Calu3 (cell line): ENCODE measurements at regions not wholly inside any gene's neighbourhood (a gene's known extent, or its start where the extent isn't known, plus 50 kb on each side); places are given as distances from the start of the nearest gene placed in this dataset.

ENCODE experiments used
- BruUV-seq: library from RNA; stranded (reverse); fragments of 400-500 nt; replicated peaks from 2 replicates; lab custom pipeline; 2021; lab: Mats Ljungman, UMichigan
- CTCF ChIA-PET: fragments of 300-600 bp; sonication (Branson Sonifier 250); formaldehyde crosslinking; loops from one replicate; lab custom pipeline; 2022; ENCODE audit warnings: antibody characterized with exemption; lab: Charles Lee
- DNase-seq: peaks from one replicate; pipeline ENCODE4 v3.0.0; 2022
- H3K27ac Mint-ChIP-seq: one replicate; pipeline ENCODE4 v1.8.0; 2022; ENCODE audit warnings: mixed read lengths; ENCODE audit not compliant: unreplicated experiment
- H3K27me3 Mint-ChIP-seq: one replicate; pipeline ENCODE4 v1.8.0; 2022; ENCODE audit warnings: mixed read lengths; ENCODE audit not compliant: unreplicated experiment
- H3K36me3 Mint-ChIP-seq: one replicate; pipeline ENCODE4 v1.8.0; 2022; ENCODE audit warnings: mild to moderate bottlenecking, moderate library complexity, mixed read lengths; ENCODE audit not compliant: insufficient read depth, unreplicated experiment
- H3K4me1 Mint-ChIP-seq: one replicate; pipeline ENCODE4 v1.8.0; 2022; ENCODE audit warnings: mild to moderate bottlenecking, low read depth, mixed read lengths; ENCODE audit not compliant: unreplicated experiment
- H3K4me3 Mint-ChIP-seq: one replicate; pipeline ENCODE4 v1.8.0; 2022; ENCODE audit warnings: mild to moderate bottlenecking, low read depth, moderate library complexity, mixed read lengths; ENCODE audit not compliant: unreplicated experiment
- H3K9me3 Mint-ChIP-seq: one replicate; pipeline ENCODE4 v1.8.0; 2022; ENCODE audit warnings: low read depth, mixed read lengths; ENCODE audit not compliant: unreplicated experiment
- CTCF ChIP-seq: fragments of 200-600 bp; IDR thresholded peaks from one replicate; pipeline ENCODE4 v1.8.0; 2022; ENCODE audit warnings: antibody characterized with exemption; ENCODE audit not compliant: unreplicated experiment
- intact Hi-C: fragments of 100-400 bp; cut with micrococcal nuclease; formaldehyde crosslinking; loops from one replicate; pipeline ENCODE4 v1.10.0; 2022; ENCODE audit not compliant: unreplicated experiment

GRCh38 chr3:191783024-191783423 lies 322.1 kb downstream of the PYDC2 start:
- DNase-seq, result no peak
- Mint-ChIP-seq H3K27ac (no peak overlapping the region), H3K4me3 (no peak overlapping the region), H3K4me1 (no peaks in the 10 kb centered on the region), H3K9me3 (peaks cover 2% of the 10 kb centered on the region), H3K27me3 (no peaks in the 10 kb centered on the region), H3K36me3 (no peaks in the 10 kb centered on the region)
- no peak for TF ChIP-seq CTCF
- CTCF ChIA-PET, result no interaction called here
- intact Hi-C loops, result no loop called here
- no TSS peak for BruUV-seq

- CTCF ChIA-PET, result no interaction called here
- peaks cover 8% of the 10 kb centered on the region for H3K9me3 Mint-ChIP-seq
- H3K36me3 Mint-ChIP-seq, result no peaks in the 10 kb centered on the region
- no peak for DNase-seq
- intact Hi-C loops, result no loop called here
- BruUV-seq, result no TSS peak
- no peak overlapping the region for H3K27ac Mint-ChIP-seq
- TF ChIP-seq CTCF, result no peak
- no peaks in the 10 kb centered on the region for H3K27me3 Mint-ChIP-seq
- no peak overlapping the region for H3K4me3 Mint-ChIP-seq
- no peaks in the 10 kb centered on the region for H3K4me1 Mint-ChIP-seq
These were observed 330.0 kb downstream of the PYDC2 start for GRCh38 chr3:191790934-191791333.

- Mint-ChIP-seq H3K4me3 (no peak overlapping the region), H3K27me3 (no peaks in the 10 kb centered on the region), H3K4me1 (no peaks in the 10 kb centered on the region), H3K9me3 (peaks cover 8% of the 10 kb centered on the region), H3K27ac (no peak overlapping the region), H3K36me3 (no peaks in the 10 kb centered on the region)
- no TSS peak for BruUV-seq
- intact Hi-C loops, result no loop called here
- CTCF ChIA-PET, result interaction anchor here (0.7 kb wide), 1 partner anchor 651 kb away, joined by 3 read pairs; no protein-coding TSS in a partner anchor
- no peak for TF ChIP-seq CTCF
- DNase-seq, result no peak
These were observed 331.6 kb downstream of the PYDC2 start for GRCh38 chr3:191792580-191792979.

- no peak overlapping the region for H3K4me3 Mint-ChIP-seq
- CTCF ChIA-PET, result no interaction called here
- no peak overlapping the region for H3K27ac Mint-ChIP-seq
- intact Hi-C loops, result no loop called here
- no TSS peak for BruUV-seq
- peaks cover 8% of the 10 kb centered on the region for H3K9me3 Mint-ChIP-seq
- DNase-seq, result no peak
- no peaks in the 10 kb centered on the region for H3K4me1 Mint-ChIP-seq
- H3K27me3 Mint-ChIP-seq, result no peaks in the 10 kb centered on the region
- no peaks in the 10 kb centered on the region for H3K36me3 Mint-ChIP-seq
- no peak for TF ChIP-seq CTCF
These were observed 334.2 kb downstream of the PYDC2 start for GRCh38 chr3:191795196-191795595.

GRCh38 chr3:191797271-191797670 lies 336.3 kb downstream of the PYDC2 start:
- Mint-ChIP-seq H3K27me3 (no peaks in the 10 kb centered on the region), H3K4me3 (no peak overlapping the region), H3K36me3 (no peaks in the 10 kb centered on the region), H3K9me3 (no peaks in the 10 kb centered on the region), H3K4me1 (no peaks in the 10 kb centered on the region), H3K27ac (no peak overlapping the region)
- CTCF ChIA-PET, result no interaction called here
- no TSS peak for BruUV-seq
- intact Hi-C loops, result no loop called here
- DNase-seq, result no peak
- TF ChIP-seq CTCF, result no peak
